C4-2B (cell line): ENCODE measurements at regions not wholly inside any gene's neighbourhood (a gene's known extent, or its start where the extent isn't known, plus 50 kb on each side); places are given as distances from the start of the nearest gene placed in this dataset.
"Not testable (repeated sequence)": the region's sequence is repeated elsewhere in the genome, so short reads cannot be mapped to it uniquely, and the experiment has no call there.

Experiments
- H3K27ac ChIP-seq: fragments of 450-650 bp; 2 replicates; pipeline ENCODE4 v1.5.1; 2017
- ZFX ChIP-seq: fragments of 450-650 bp; IDR thresholded peaks from 2 replicates; pipeline ENCODE4 v1.6.1; 2017
- TF ChIP-seq, protein P1 (sequence below): fragments of 450-650 bp; conservative IDR thresholded peaks from 2 replicates; pipeline ENCODE4 v1.5.1; 2017; ENCODE audit warnings: mild to moderate bottlenecking

DNA sequence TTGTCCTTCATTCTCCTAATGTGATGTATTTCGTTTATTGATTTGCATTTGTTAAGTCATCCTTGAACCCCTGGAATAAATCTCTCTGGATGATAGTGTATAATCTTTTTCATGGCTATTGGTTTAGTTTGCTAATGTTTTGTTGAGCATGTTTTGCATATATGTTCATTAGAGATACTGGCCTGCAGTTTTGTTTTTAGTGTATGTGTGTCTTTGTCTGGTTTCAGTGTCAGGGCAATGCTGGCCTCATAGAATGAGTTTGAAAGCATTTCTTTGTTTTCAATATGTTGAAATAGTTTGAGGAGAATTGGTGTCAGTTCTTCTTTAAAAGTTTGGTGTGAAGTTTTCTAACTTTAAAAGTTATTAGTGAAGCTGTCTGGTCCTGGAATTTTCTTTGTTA is 149.6 kb upstream of the ATP10B start:
- TF ChIP-seq, protein P1, sequence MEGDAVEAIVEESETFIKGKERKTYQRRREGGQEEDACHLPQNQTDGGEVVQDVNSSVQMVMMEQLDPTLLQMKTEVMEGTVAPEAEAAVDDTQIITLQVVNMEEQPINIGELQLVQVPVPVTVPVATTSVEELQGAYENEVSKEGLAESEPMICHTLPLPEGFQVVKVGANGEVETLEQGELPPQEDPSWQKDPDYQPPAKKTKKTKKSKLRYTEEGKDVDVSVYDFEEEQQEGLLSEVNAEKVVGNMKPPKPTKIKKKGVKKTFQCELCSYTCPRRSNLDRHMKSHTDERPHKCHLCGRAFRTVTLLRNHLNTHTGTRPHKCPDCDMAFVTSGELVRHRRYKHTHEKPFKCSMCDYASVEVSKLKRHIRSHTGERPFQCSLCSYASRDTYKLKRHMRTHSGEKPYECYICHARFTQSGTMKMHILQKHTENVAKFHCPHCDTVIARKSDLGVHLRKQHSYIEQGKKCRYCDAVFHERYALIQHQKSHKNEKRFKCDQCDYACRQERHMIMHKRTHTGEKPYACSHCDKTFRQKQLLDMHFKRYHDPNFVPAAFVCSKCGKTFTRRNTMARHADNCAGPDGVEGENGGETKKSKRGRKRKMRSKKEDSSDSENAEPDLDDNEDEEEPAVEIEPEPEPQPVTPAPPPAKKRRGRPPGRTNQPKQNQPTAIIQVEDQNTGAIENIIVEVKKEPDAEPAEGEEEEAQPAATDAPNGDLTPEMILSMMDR = no peak
- no peak for TF ChIP-seq ZFX

DNA sequence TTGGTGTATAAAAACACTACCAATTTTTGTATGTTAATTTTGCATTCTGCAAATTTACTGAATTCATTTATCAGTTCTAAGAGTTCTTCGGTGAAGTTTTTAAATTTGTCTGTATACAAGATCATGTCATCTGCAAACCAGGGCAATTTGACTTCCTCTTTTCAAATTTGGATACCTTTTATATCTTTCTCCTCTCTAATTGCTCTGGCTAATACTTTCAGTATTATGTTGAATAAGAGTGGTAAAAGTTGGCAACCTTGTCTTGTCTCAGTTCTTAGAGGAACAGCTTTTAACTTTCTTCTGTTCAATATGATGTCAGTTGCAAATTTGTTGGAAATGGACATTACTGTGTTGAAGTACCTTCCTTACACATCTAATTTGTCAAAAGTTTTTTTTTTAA is 149.1 kb upstream of the ATP10B start:
- H3K27ac ChIP-seq = not testable (repeated sequence)

More for the DNA sequence above, 149.6 kb upstream of the ATP10B start:
- H3K27ac ChIP-seq = no peak overlapping the region

DNA sequence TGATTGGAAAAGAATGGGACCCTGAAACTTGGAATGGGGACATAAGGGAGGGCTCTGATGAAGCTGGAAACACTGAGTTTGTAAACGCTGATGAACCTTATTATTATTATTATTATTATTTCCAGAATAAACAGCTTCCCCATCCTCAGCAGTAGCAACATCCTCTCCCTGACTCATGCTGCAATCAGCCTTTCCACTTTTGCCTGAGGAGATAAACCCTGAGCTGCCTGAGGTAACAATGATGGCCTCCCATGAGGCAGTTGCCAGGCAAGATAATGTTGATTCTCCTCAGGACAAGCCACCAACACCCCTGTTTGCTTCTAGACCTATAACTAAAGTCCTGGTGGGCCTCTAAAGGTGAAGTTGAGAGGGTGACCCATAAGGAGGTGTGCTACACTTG is 139.2 kb upstream of the ATP10B start:
- no peak overlapping the region for H3K27ac ChIP-seq
- TF ChIP-seq, protein P1 = no peak

DNA sequence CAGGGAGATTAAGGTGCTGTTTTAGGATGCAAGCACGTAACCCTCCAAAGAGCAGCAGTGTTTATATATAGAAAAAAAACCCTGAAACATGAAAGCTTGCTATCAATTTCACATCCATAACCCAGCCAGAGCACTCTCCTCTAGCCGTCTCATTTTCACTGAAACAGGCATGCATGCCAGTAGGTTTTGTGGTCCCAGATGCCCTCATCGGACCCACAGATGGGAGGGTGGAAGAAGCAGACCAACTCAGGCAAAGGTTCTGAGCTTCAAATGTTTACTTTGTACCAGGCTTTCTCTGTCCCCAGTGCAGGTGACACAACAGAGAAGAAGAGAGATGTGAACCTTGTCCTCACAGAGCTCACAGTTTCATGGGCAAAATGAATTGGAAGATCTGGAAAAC is 127.4 kb upstream of the ATP10B start:
- TF ChIP-seq ZFX = no peak
- TF ChIP-seq, protein P1 = no peak
- H3K27ac ChIP-seq = no peak overlapping the region

DNA sequence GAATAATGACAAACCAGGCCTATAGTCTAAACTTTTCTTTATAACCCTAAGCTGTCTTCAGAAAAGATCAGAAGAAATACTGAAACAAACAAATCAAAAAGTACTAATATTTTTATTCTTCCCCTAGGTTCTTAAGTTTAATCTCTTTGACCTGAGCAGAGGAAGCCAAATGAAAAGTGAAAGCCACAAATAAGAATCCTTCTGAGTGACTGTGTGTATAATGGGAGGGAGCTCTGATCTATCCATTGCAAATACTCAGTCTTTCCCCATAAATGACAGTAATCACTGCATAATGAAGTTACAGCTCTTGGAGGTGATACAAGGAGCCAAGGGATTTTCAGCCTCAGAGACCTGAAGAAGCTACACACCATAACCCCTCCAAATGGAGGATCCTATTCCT is 126.9 kb upstream of the ATP10B start:
- TF ChIP-seq ZFX = no peak
- TF ChIP-seq, protein P1 = no peak
- no peak overlapping the region for H3K27ac ChIP-seq

DNA sequence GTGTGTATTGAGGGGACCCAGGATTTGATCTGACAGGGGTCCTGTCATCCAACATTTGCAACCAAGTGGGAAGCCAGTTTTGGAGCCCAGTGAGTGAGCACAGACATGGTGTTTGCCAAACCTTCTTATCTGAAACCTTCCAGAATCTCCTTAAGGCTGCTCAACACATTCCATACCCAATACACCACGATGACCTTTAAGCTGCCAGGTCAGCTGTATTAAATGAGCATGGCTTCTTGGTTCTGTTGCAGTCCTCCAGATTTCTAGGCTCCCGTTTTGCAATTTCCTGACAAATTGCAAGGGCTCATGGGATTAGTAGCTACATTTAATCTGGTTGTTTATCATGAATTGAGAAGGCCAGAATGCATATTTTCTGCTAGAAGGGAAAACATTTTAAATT is 124.2 kb upstream of the ATP10B start:
- TF ChIP-seq ZFX = no peak
- TF ChIP-seq, protein P1 = no peak
- no peak overlapping the region for H3K27ac ChIP-seq

DNA sequence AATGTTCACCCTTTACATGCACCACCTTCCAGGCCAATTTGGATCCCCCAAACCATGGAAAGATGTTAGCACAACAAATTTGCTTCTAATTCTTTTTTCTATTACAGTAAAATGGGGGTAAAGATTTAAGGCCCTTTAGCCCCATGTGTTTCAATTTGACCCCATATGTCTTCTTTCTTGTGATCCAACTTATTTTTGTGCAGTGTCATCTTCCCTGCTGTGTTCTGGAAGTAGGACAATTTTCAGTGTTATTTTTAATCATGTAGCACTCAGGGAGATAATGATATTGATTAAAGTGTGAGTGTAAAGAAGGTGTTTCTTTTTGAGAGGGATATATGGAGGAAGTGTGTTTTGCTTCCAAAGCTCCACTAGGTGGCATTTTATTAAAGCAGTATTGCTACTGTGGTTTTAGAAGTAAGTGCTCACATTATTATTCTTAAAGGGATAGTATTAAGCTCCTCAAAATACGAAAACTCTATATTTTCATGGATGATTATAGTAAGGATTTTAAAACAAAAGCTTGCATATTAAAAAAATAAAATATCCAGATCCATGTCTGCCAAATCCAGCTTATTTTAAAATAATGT is 118.7 kb upstream of the ATP10B start:
- no peak for TF ChIP-seq ZFX
- TF ChIP-seq, protein P1 = peak; percentile 55
- H3K27ac ChIP-seq = no peak overlapping the region

DNA sequence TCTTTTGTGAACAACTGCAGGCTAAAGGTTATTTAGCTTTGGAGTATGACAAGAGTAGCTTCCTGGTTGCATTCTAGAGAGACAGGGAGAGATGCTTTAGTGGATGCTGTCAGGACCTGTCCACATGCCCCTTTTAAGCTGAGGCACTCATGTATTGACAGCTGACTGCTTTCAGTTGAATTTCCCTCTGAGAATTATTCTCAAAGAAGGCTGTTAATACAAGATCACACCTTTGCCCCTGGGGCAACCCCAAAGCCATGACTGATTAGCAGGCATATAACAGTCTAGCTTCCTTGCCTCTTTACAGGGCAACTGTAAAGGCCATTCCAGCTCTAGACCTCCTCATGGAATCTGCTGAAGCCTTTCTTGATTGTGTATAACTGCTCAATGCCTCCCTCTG is 117.6 kb upstream of the ATP10B start:
- no peak overlapping the region for H3K27ac ChIP-seq
- TF ChIP-seq, protein P1 = no peak
- TF ChIP-seq ZFX = no peak
